ENCODE measurements at regions not wholly inside any gene's neighbourhood (a gene's known extent, or its start where the extent isn't known, plus 50 kb on each side); places are given as distances from the start of the nearest gene placed in this dataset.
A peak's percentile ranks its signal among the peaks of the same experiment; 100 is the strongest.
"Not testable (repeated sequence)": the region's sequence is repeated elsewhere in the genome, so short reads cannot be mapped to it uniquely, and the experiment has no call there.

- no peak for ATAC-seq (ENCODE audit: low read depth in 2 of 2)
- peaks cover 5 to 22% (median 12%) of the 10 kb centered on the region in 7 donors for H3K9me3 Mint-ChIP-seq
- peaks cover 0 to 12% (median 7%) of the 10 kb centered on the region in 3 donors for H3K4me1 Mint-ChIP-seq
- no peak for DNase-seq
- H3K27ac Mint-ChIP-seq, result no peak overlapping the region
- H3K4me3 Mint-ChIP-seq, result no peak overlapping the region
- H3K36me3 Mint-ChIP-seq, result peaks cover 4 to 13% of the 10 kb centered on the region in 2 donors
- H3K27me3 Mint-ChIP-seq, result peaks cover 8 to 24% (median 14%) of the 10 kb centered on the region in 3 donors
These were observed 96.0 kb upstream of the BTG3 start for GRCh38 chr21:17708522-17709265.

- ATAC-seq (ENCODE audit: low read depth in 2 of 2), result no peak
- H3K27ac Mint-ChIP-seq, result peak overlapping the region in 1 of 6 donors; percentile 30
These were observed 87.0 kb upstream of the BTG3 start for GRCh38 chr21:17699524-17700189.

GRCh38 chr21:17697473-17697872 lies 84.8 kb upstream of the BTG3 start:
- Mint-ChIP-seq H3K4me1 (no peaks in the 10 kb centered on the region), H3K27ac (no peak overlapping the region), H3K27me3 (peaks cover 5 to 14% (median 11%) of the 10 kb centered on the region in 3 donors), H3K9me3 (peaks cover 0 to 8% (median 3%) of the 10 kb centered on the region in 7 donors), H3K4me3 (no peak overlapping the region), H3K36me3 (peaks cover 0 to 21% of the 10 kb centered on the region in 2 donors)
- DNase-seq (no peak), ATAC-seq (ENCODE audit: low read depth in 2 of 2) (no peak)

More at GRCh38 chr21:17699524-17700189, 87.0 kb upstream of the BTG3 start:
- Mint-ChIP-seq H3K4me3 (no peak overlapping the region), H3K9me3 (peaks cover 1 to 8% (median 6%) of the 10 kb centered on the region in 7 donors), H3K27me3 (peaks cover 9 to 24% (median 11%) of the 10 kb centered on the region in 3 donors), H3K4me1 (no peaks in the 10 kb centered on the region), H3K36me3 (peaks cover 0 to 29% of the 10 kb centered on the region in 2 donors)
- DNase-seq, result no peak

- not testable (repeated sequence) for H3K9me3 Mint-ChIP-seq; H3K27ac Mint-ChIP-seq; H3K4me3 Mint-ChIP-seq; ATAC-seq (ENCODE audit: low read depth in 2 of 2); H3K4me1 Mint-ChIP-seq; DNase-seq
- Mint-ChIP-seq H3K27me3 (peaks cover 9 to 16% (median 11%) of the 10 kb centered on the region in 3 donors), H3K36me3 (peaks cover 0 to 18% of the 10 kb centered on the region in 2 donors)
These were observed 81.7 kb upstream of the BTG3 start for GRCh38 chr21:17694416-17694815.

- Mint-ChIP-seq H3K4me1 (peaks cover 0 to 3% (median 0%) of the 10 kb centered on the region in 3 donors), H3K9me3 (peaks cover 0 to 8% (median 3%) of the 10 kb centered on the region in 7 donors), H3K36me3 (peaks cover 0 to 18% of the 10 kb centered on the region in 2 donors), H3K27me3 (peaks cover 11 to 22% (median 11%) of the 10 kb centered on the region in 3 donors), H3K27ac (no peak overlapping the region), H3K4me3 (no peak overlapping the region)
- DNase-seq (no peak), ATAC-seq (ENCODE audit: low read depth in 2 of 2) (no peak)
These were observed 81.1 kb upstream of the BTG3 start for GRCh38 chr21:17693801-17694200.

GRCh38 chr21:17690078-17690494 lies 77.4 kb upstream of the BTG3 start:
- ATAC-seq (ENCODE audit: low read depth in 2 of 2) (no peak), DNase-seq (no peak)
- Mint-ChIP-seq H3K4me1 (peaks cover 0 to 3% (median 0%) of the 10 kb centered on the region in 3 donors), H3K9me3 (peaks cover 0 to 2% (median 0%) of the 10 kb centered on the region in 7 donors), H3K27me3 (peaks cover 5 to 31% (median 9%) of the 10 kb centered on the region in 3 donors), H3K4me3 (no peak overlapping the region), H3K27ac (no peak overlapping the region), H3K36me3 (no peaks in the 10 kb centered on the region)

GRCh38 chr21:17688912-17689874 lies 76.5 kb upstream of the BTG3 start:
- no peak for DNase-seq
- peaks cover 0 to 2% (median 0%) of the 10 kb centered on the region in 7 donors for H3K9me3 Mint-ChIP-seq
- H3K4me1 Mint-ChIP-seq, result peaks cover 0 to 3% (median 0%) of the 10 kb centered on the region in 3 donors
- no peaks in the 10 kb centered on the region for H3K36me3 Mint-ChIP-seq
- H3K27ac Mint-ChIP-seq, result peak overlapping the region in 1 of 6 donors; percentile 54
- H3K4me3 Mint-ChIP-seq, result no peak overlapping the region
- peaks cover 5 to 31% (median 9%) of the 10 kb centered on the region in 3 donors for H3K27me3 Mint-ChIP-seq
- ATAC-seq (ENCODE audit: low read depth in 2 of 2), result no peak

GRCh38 chr21:17682924-17683323 lies 70.2 kb upstream of the BTG3 start:
- no peaks in the 10 kb centered on the region for H3K4me1 Mint-ChIP-seq
- peaks cover 0 to 10% (median 5%) of the 10 kb centered on the region in 3 donors for H3K27me3 Mint-ChIP-seq
- no peak overlapping the region for H3K4me3 Mint-ChIP-seq
- ATAC-seq (ENCODE audit: low read depth in 2 of 2), result no peak
- no peak for DNase-seq
- no peak overlapping the region for H3K27ac Mint-ChIP-seq
- peaks cover 0 to 2% (median 0%) of the 10 kb centered on the region in 7 donors for H3K9me3 Mint-ChIP-seq
- H3K36me3 Mint-ChIP-seq, result no peaks in the 10 kb centered on the region

- peak; percentile 51 for DNase-seq
- Mint-ChIP-seq H3K4me3 (no peak overlapping the region), H3K27ac (no peak overlapping the region), H3K4me1 (no peaks in the 10 kb centered on the region), H3K9me3 (no peaks in the 10 kb centered on the region), H3K27me3 (no peaks in the 10 kb centered on the region), H3K36me3 (no peaks in the 10 kb centered on the region)
- ATAC-seq (ENCODE audit: low read depth in 2 of 2), result peak; percentile 61 to 77
These were observed 66.4 kb upstream of the BTG3 start for GRCh38 chr21:17679002-17679600.

GRCh38 chr21:17676930-17677329 lies 64.2 kb upstream of the BTG3 start:
- H3K9me3 Mint-ChIP-seq; H3K27me3 Mint-ChIP-seq; ATAC-seq (ENCODE audit: low read depth in 2 of 2); DNase-seq; H3K4me3 Mint-ChIP-seq; H3K36me3 Mint-ChIP-seq; H3K4me1 Mint-ChIP-seq: not testable (repeated sequence)
- H3K27ac Mint-ChIP-seq, result peak overlapping the region in 1 of 6 donors; percentile 18

- Mint-ChIP-seq H3K36me3 (no peaks in the 10 kb centered on the region), H3K4me1 (no peaks in the 10 kb centered on the region), H3K4me3 (no peak overlapping the region), H3K27ac (no peak overlapping the region), H3K27me3 (peaks cover 0 to 24% (median 11%) of the 10 kb centered on the region in 3 donors), H3K9me3 (no peaks in the 10 kb centered on the region)
- DNase-seq (no peak), ATAC-seq (ENCODE audit: low read depth in 2 of 2) (no peak)
These were observed 61.4 kb upstream of the BTG3 start for GRCh38 chr21:17674106-17674505.

GRCh38 chr21:17673261-17674020 lies 60.7 kb upstream of the BTG3 start:
- ATAC-seq (ENCODE audit: low read depth in 2 of 2), result no peak

More at GRCh38 chr21:17673261-17674020, 60.7 kb upstream of the BTG3 start:
- H3K27me3 Mint-ChIP-seq, result peaks cover 0 to 24% (median 11%) of the 10 kb centered on the region in 3 donors
- no peaks in the 10 kb centered on the region for H3K36me3 Mint-ChIP-seq
- no peaks in the 10 kb centered on the region for H3K4me1 Mint-ChIP-seq
- no peak for DNase-seq
- H3K4me3 Mint-ChIP-seq, result no peak overlapping the region
- H3K9me3 Mint-ChIP-seq, result no peaks in the 10 kb centered on the region
- H3K27ac Mint-ChIP-seq, result no peak overlapping the region
